Sigmoid colon (tissue), 4 donors: ENCODE measurements at regions not wholly inside any gene's neighbourhood (a gene's known extent, or its start where the extent isn't known, plus 50 kb on each side); places are given as distances from the start of the nearest gene placed in this dataset.

ENCODE experiments used
- EP300 ChIP-seq, 4 donors: sonication (generic); formaldehyde crosslinking; IDR thresholded peaks; one replicate each; pipeline ENCODE4 v1.6.1; 2017; ENCODE audit warnings: antibody characterized with exemption in 4 of 4
- POLR2A ChIP-seq, 2 donors: fragments of 450-650 bp; IDR thresholded peaks; one replicate each; pipeline ENCODE4 v1.6.1; 2016; ENCODE audit warnings: antibody characterized with exemption in 2 of 2, mild to moderate bottlenecking in 2 of 2, moderate library complexity in 2 of 2
- POLR2AphosphoS5 ChIP-seq, 4 donors: sonication (generic); formaldehyde crosslinking; IDR thresholded peaks; one replicate each; pipeline ENCODE4 v1.6.1; 2017; ENCODE audit warnings: antibody characterized with exemption in 4 of 4
- TF ChIP-seq, protein P1 (sequence below), 4 experiments: fragments of 450-650 bp in 3 of 4; fragments of 200-600 bp in 1 of 4; IDR thresholded peaks; one replicate each; pipeline ENCODE4 v1.5.1; 2016 to 2019; ENCODE audit warnings: antibody characterized with exemption in 4 of 4, mild to moderate bottlenecking in 3 of 4, moderate library complexity in 2 of 4

DNA sequence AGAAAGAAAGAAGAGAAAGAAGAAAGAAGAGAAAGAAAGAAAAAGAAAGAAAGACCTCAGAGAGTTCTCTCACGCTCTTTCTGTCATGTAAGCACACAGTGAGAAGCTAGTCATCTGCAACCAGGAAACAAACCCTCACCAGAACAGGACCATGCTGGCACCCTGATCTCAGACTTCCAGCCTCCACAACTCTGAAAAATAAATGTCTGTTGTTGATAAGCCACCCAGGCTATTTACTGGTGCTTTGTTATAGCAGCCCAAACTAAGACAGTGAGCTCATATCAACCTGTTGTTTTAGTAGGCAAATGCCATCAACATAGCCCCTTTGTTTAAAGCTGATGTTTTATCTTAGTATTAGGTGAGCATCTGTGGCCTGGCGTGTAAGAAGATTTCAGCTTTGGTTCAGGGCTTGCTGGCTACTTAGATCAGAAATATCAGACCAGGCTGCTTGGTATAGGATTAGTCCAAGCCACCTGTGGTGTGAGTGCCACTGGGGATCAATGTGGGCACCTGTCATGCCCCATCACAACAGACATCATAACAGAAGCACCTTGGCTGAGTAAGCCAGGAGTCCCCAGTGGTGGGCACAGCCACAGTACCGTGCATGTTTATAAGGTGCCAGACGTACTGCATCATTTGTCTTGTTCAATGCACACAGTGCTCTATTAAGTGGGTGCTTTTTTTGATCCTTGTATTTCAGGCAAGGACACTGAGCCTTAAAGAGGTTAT lies 94.4 kb downstream of the LBH start:
- TF ChIP-seq, protein P1, sequence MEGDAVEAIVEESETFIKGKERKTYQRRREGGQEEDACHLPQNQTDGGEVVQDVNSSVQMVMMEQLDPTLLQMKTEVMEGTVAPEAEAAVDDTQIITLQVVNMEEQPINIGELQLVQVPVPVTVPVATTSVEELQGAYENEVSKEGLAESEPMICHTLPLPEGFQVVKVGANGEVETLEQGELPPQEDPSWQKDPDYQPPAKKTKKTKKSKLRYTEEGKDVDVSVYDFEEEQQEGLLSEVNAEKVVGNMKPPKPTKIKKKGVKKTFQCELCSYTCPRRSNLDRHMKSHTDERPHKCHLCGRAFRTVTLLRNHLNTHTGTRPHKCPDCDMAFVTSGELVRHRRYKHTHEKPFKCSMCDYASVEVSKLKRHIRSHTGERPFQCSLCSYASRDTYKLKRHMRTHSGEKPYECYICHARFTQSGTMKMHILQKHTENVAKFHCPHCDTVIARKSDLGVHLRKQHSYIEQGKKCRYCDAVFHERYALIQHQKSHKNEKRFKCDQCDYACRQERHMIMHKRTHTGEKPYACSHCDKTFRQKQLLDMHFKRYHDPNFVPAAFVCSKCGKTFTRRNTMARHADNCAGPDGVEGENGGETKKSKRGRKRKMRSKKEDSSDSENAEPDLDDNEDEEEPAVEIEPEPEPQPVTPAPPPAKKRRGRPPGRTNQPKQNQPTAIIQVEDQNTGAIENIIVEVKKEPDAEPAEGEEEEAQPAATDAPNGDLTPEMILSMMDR (IDR thresholded peaks at IDR 0.05), result no peak
- TF ChIP-seq POLR2A (IDR thresholded peaks at IDR 0.05), result no peak
- TF ChIP-seq POLR2AphosphoS5 (IDR thresholded peaks at IDR 0.05), result no peak
- no peak for TF ChIP-seq EP300 (IDR thresholded peaks at IDR 0.05)
